PC-9 (cell line): ENCODE measurements at regions not wholly inside any gene's neighbourhood (a gene's known extent, or its start where the extent isn't known, plus 50 kb on each side); places are given as distances from the start of the nearest gene placed in this dataset.

Source experiments
- BruUV-seq: library from RNA; stranded (reverse); fragments of 400-500 nt; replicated peaks from 2 replicates; lab custom pipeline; 2021; lab: Mats Ljungman, UMichigan
- CTCF ChIA-PET: fragments of 300-600 bp; sonication (Branson Sonifier 250); formaldehyde crosslinking; loops from one replicate; lab custom pipeline; 2022; ENCODE audit warnings: antibody characterized with exemption; lab: Charles Lee
- POLR2A ChIA-PET: fragments of 300-600 bp; sonication (Branson Sonifier 250); formaldehyde crosslinking; loops from one replicate; lab custom pipeline; 2022; ENCODE audit warnings: antibody characterized with exemption; ENCODE audit not compliant: unreplicated experiment; lab: Charles Lee
- DNase-seq, 2 experiments: peaks; one replicate each; pipeline versions ENCODE4 v3.0.0 to v3.0.0-alpha.2; 2015 to 2022; ENCODE audit warnings: mixed read lengths in 1 of 2
- H2AFZ ChIP-seq: fragments of 200-600 bp; sonication (generic); 2 replicates; pipeline ENCODE4 v1.8.1; 2017; ENCODE audit warnings: antibody characterized with exemption
- H3F3A ChIP-seq: fragments of 200-600 bp; sonication (generic); 2 replicates; pipeline ENCODE4 v1.8.1; 2017; ENCODE audit warnings: antibody characterized with exemption, mild to moderate bottlenecking, low read depth; ENCODE audit not compliant: insufficient read depth
- H3K27ac ChIP-seq: fragments of 200-600 bp; sonication (generic); 2 replicates; pipeline ENCODE4 v1.6.1; 2016; ENCODE audit warnings: mixed run types
- H3K27me3 ChIP-seq: fragments of 200-600 bp; sonication (generic); 2 replicates; pipeline ENCODE4 v1.6.1; 2016; ENCODE audit warnings: low read depth, mixed run types; ENCODE audit not compliant: insufficient read depth
- H3K36me3 ChIP-seq: fragments of 200-600 bp; sonication (generic); 2 replicates; pipeline ENCODE4 v1.6.1; 2016; ENCODE audit warnings: low read depth, mixed run types
- H3K4me1 ChIP-seq: fragments of 200-600 bp; sonication (generic); replicated peaks from 2 replicates; pipeline ENCODE4 v1.6.1; 2016; ENCODE audit warnings: mixed run types; ENCODE audit not compliant: insufficient read depth
- H3K4me2 ChIP-seq: fragments of 200-600 bp; sonication (generic); 2 replicates; pipeline ENCODE4 v1.6.1; 2017; ENCODE audit warnings: mixed run types
- H3K4me3 ChIP-seq: fragments of 200-600 bp; sonication (generic); 2 replicates; pipeline ENCODE4 v1.6.1; 2016; ENCODE audit warnings: mixed run types
- H3K79me2 ChIP-seq: fragments of 200-600 bp; sonication (generic); 2 replicates; pipeline ENCODE4 v1.6.1; 2017; ENCODE audit warnings: low read depth, mixed run types
- H3K9me2 ChIP-seq: fragments of 200-600 bp; sonication (generic); 2 replicates; pipeline ENCODE4 v1.8.1; 2017; ENCODE audit warnings: mild to moderate bottlenecking; ENCODE audit not compliant: insufficient read depth
- H3K9me3 ChIP-seq: fragments of 200-600 bp; sonication (generic); 2 replicates; pipeline ENCODE4 v1.8.1; 2016; ENCODE audit warnings: low read depth; ENCODE audit not compliant: insufficient read depth
- H4K20me1 ChIP-seq: fragments of 200-600 bp; sonication (generic); 2 replicates; pipeline ENCODE4 v1.8.1; 2017; ENCODE audit not compliant: insufficient read depth
- EZH2 ChIP-seq: fragments of 200-600 bp; sonication (generic); IDR thresholded peaks from 2 replicates; pipeline ENCODE4 v1.8.0; 2017; ENCODE audit warnings: antibody characterized with exemption, low read depth
- intact Hi-C: fragments of 100-400 bp; cut with micrococcal nuclease; formaldehyde crosslinking; loops from one replicate; pipeline ENCODE4 v1.10.0; 2022; ENCODE audit not compliant: unreplicated experiment
- TF ChIP-seq, protein P1 (sequence below): fragments of 200-600 bp; sonication (generic); conservative IDR thresholded peaks from 2 replicates; pipeline ENCODE4 v1.6.1; 2017; ENCODE audit warnings: mixed run types, antibody characterized with exemption, mild to moderate bottlenecking, moderate library complexity

DNA sequence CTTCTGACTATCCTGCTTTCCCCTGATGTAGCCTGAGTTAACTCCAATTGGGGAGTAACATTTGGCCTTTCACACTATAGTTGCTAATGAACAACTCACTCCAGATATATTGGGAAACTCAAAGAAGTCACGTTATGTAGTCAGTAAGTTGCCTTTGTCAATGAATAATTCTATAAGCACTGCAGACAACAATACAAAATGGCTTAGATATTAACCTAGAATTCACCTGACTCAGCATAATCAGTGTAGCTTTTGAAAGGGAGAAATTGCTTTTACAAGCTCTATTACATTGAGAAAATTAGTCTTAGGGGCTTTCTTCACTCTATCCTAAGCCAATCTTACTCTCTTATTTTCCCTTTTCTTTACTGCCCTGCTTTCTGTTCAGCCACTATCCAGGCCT, 303.5 kb upstream of the NR5A2 start:
- peaks cover 8% of the 10 kb centered on the region; the same call in 1 of the 2 replicates for H3K4me1 ChIP-seq
- TF ChIP-seq, protein P1, sequence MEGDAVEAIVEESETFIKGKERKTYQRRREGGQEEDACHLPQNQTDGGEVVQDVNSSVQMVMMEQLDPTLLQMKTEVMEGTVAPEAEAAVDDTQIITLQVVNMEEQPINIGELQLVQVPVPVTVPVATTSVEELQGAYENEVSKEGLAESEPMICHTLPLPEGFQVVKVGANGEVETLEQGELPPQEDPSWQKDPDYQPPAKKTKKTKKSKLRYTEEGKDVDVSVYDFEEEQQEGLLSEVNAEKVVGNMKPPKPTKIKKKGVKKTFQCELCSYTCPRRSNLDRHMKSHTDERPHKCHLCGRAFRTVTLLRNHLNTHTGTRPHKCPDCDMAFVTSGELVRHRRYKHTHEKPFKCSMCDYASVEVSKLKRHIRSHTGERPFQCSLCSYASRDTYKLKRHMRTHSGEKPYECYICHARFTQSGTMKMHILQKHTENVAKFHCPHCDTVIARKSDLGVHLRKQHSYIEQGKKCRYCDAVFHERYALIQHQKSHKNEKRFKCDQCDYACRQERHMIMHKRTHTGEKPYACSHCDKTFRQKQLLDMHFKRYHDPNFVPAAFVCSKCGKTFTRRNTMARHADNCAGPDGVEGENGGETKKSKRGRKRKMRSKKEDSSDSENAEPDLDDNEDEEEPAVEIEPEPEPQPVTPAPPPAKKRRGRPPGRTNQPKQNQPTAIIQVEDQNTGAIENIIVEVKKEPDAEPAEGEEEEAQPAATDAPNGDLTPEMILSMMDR, result no peak
- no peak for DNase-seq
- H3K36me3 ChIP-seq, result no peaks in the 10 kb centered on the region
- no TSS peak for BruUV-seq
- H3K4me2 ChIP-seq, result no peak overlapping the region
- CTCF ChIA-PET, result no interaction called here
- H3K4me3 ChIP-seq, result no peak overlapping the region
- POLR2A ChIA-PET, result no interaction called here
- no peaks in the 10 kb centered on the region for H3K27me3 ChIP-seq
- H2AFZ ChIP-seq, result no peak overlapping the region
- no peaks in the 10 kb centered on the region for H3K79me2 ChIP-seq
- intact Hi-C loops, result no loop called here
- H4K20me1 ChIP-seq, result no peaks in the 10 kb centered on the region
- no peaks in the 10 kb centered on the region; the same call in 1 of the 2 replicates for H3K9me3 ChIP-seq
- no peak overlapping the region for H3K27ac ChIP-seq
- no peaks in the 10 kb centered on the region for H3F3A ChIP-seq
- H3K9me2 ChIP-seq, result no peaks in the 10 kb centered on the region

DNA sequence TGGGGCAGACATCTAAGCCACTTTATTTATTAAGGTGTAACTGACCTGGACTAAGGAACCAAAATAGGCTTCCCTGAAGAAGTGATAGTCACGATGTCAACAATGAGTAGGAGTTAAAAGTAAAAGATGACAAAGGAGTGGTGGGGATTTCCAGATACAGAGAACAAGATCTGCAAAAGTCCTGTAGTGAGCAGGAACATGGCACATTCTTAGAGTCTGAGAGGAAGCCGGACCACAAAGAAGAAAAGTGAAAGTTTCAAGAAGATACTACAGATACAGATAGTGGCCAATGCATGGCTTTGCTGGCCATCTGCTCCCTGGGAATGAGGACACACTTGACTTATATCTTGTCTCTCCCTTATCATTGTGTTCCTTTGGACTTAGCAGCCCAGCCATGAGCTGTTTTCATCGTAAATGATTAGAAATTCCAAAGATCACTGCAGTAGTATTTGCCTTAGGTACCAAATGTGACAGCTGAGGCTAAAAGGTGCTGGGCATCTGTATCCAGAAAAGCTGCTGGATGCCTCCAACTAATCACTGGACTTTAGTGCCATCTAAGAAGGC, 302.4 kb upstream of the NR5A2 start:
- ChIA-PET CTCF (no interaction called here), POLR2A (no interaction called here)
- intact Hi-C loops, result no loop called here
- Histone ChIP-seq H2AFZ (no peak overlapping the region), H3K4me1 (peaks cover 8% of the 10 kb centered on the region; the same call in 1 of the 2 replicates), H3K4me3 (no peak overlapping the region), H3K27me3 (no peaks in the 10 kb centered on the region), H3K9me2 (no peaks in the 10 kb centered on the region), H3K36me3 (no peaks in the 10 kb centered on the region), H4K20me1 (no peaks in the 10 kb centered on the region), H3F3A (0 out of 2 replicates have a peak, but pooled peaks cover 6% of the 10 kb centered on the region), H3K9me3 (peaks cover 3% of the 10 kb centered on the region; the same call in 1 of the 2 replicates), H3K4me2 (no peak overlapping the region), H3K27ac (no peak overlapping the region), H3K79me2 (no peaks in the 10 kb centered on the region)
- no peak for DNase-seq
- no peak for TF ChIP-seq EZH2
- TF ChIP-seq, protein P1, result no peak
- BruUV-seq, result no TSS peak

DNA sequence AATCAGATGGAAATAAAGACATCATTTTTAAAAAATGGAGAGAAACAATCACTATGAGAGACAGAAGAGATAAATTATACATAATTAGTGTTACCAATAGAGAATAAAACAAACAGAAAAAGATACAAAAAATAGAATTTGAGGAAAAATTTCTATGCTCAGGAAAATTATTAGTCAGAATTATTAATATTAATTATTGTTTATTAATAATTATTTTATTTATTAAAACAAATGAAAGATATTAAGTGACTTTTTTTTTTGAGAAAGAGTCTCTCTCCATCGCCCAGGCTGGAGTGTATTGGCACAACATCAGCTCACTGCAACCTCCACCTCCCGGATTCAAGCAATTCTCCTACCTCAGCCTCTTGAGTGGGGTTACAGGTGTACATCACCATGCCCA, 299.8 kb upstream of the NR5A2 start:
- H2AFZ ChIP-seq, result no peak overlapping the region
- peaks cover 8% of the 10 kb centered on the region; the same call in 1 of the 2 replicates for H3K9me3 ChIP-seq
- H3F3A ChIP-seq, result 0 out of 2 replicates have a peak, but pooled peaks cover 6% of the 10 kb centered on the region
- no peaks in the 10 kb centered on the region for H4K20me1 ChIP-seq
- intact Hi-C loops, result no loop called here
- H3K36me3 ChIP-seq, result no peaks in the 10 kb centered on the region
- H3K9me2 ChIP-seq, result no peaks in the 10 kb centered on the region
- H3K27ac ChIP-seq, result no peak overlapping the region
- H3K4me3 ChIP-seq, result no peak overlapping the region
- H3K27me3 ChIP-seq, result no peaks in the 10 kb centered on the region
- ChIA-PET CTCF (no interaction called here), POLR2A (no interaction called here)
- H3K79me2 ChIP-seq, result no peaks in the 10 kb centered on the region
- H3K4me2 ChIP-seq, result no peak overlapping the region
- H3K4me1 ChIP-seq, result peaks cover 8% of the 10 kb centered on the region; the same call in 1 of the 2 replicates
- DNase-seq, result no peak
- TF ChIP-seq, protein P1, result no peak
- TF ChIP-seq EZH2, result no peak
- no TSS peak for BruUV-seq
